HepG2 (cell line): ENCODE measurements at regions not wholly inside any gene's neighbourhood (a gene's known extent, or its start where the extent isn't known, plus 50 kb on each side); places are given as distances from the start of the nearest gene placed in this dataset.

Experiments used
- AHR ChIP-seq: IDR thresholded peaks from 2 replicates; pipeline ENCODE4 v1.6.1; 2018; ENCODE audit warnings: missing genetic modification reagents, missing compliant biosample characterization
- GABPA ChIP-seq, 2 experiments: IDR thresholded peaks; 2 replicates each; pipeline ENCODE4 v1.6.1; 2011 to 2016; ENCODE audit warnings: low read depth in 2 of 2, low read length in 1 of 2, missing biosample characterization in 1 of 2, missing genetic modification characterization in 1 of 2
- GATA4 ChIP-seq: sonication (generic); IDR thresholded peaks from 2 replicates; pipeline ENCODE4 v1.6.1; 2016; ENCODE audit warnings: antibody characterized with exemption, low read depth, borderline replicate concordance
- KAT7 ChIP-seq: IDR thresholded peaks from 2 replicates; pipeline ENCODE4 v1.6.1; 2018; ENCODE audit warnings: borderline replicate concordance, missing compliant biosample characterization
- KDM3A ChIP-seq: IDR thresholded peaks from 2 replicates; pipeline ENCODE4 v1.6.1; 2018; ENCODE audit warnings: low read depth, missing compliant biosample characterization
- MLXIP ChIP-seq: sonication (generic); formaldehyde crosslinking; IDR thresholded peaks from 2 replicates; pipeline ENCODE4 v1.9.0; 2021; ENCODE audit warnings: missing genetic modification reagents, borderline replicate concordance
- NONO ChIP-seq, 2 experiments: fragments of 450-650 bp in 1 of 2; sonication (generic) in 1 of 2; formaldehyde crosslinking in 1 of 2; IDR thresholded peaks in 1 of 2; conservative IDR thresholded peaks in 1 of 2; 2 replicates each; pipeline versions ENCODE4 v1.6.1 to v1.8.0; 2017 to 2022; ENCODE audit warnings: mild to moderate bottlenecking in 1 of 2, missing genetic modification reagents in 1 of 2, moderate library complexity in 1 of 2
- RORA ChIP-seq: sonication (generic); formaldehyde crosslinking; IDR thresholded peaks from 2 replicates; pipeline ENCODE4 v1.5.0; 2020; ENCODE audit warnings: mild to moderate bottlenecking, missing genetic modification reagents, moderate library complexity
- SIX1 ChIP-seq: sonication (generic); formaldehyde crosslinking; IDR thresholded peaks from 2 replicates; pipeline ENCODE4 v1.4.0; 2020; ENCODE audit warnings: missing genetic modification reagents, borderline replicate concordance
- ZNF432 ChIP-seq: sonication (generic); formaldehyde crosslinking; IDR thresholded peaks from 2 replicates; pipeline ENCODE4 v1.5.0; 2020; ENCODE audit warnings: missing genetic modification reagents, mild to moderate bottlenecking, borderline replicate concordance
- ZNF747 ChIP-seq: sonication (generic); formaldehyde crosslinking; IDR thresholded peaks from 2 replicates; pipeline ENCODE4 v1.8.1; 2023; ENCODE audit warnings: missing genetic modification reagents, mild to moderate bottlenecking, borderline replicate concordance
- ZNF83 ChIP-seq: sonication (generic); formaldehyde crosslinking; IDR thresholded peaks from 2 replicates; pipeline ENCODE4 v1.4.0; 2020; ENCODE audit warnings: missing genetic modification reagents, mild to moderate bottlenecking, borderline replicate concordance
- ZSCAN9 ChIP-seq: IDR thresholded peaks from 2 replicates; pipeline ENCODE4 v1.6.1; 2016; ENCODE audit warnings: borderline replicate concordance
- TF ChIP-seq, protein P1 (sequence below): IDR thresholded peaks from 2 replicates; pipeline ENCODE4 v1.6.1; 2016; ENCODE audit warnings: low read depth, missing genetic modification reagents, missing compliant biosample characterization
- TF ChIP-seq, protein P2 (sequence below): sonication (generic); formaldehyde crosslinking; IDR thresholded peaks from 2 replicates; pipeline ENCODE4 v1.4.0; 2020; ENCODE audit warnings: missing genetic modification reagents
- TF ChIP-seq, protein P3 (sequence below): sonication (generic); formaldehyde crosslinking; IDR thresholded peaks from 2 replicates; pipeline ENCODE4 v1.5.0; 2020; ENCODE audit warnings: missing genetic modification reagents
- TF ChIP-seq, protein P4 (sequence below): sonication (generic); formaldehyde crosslinking; IDR thresholded peaks from 2 replicates; pipeline ENCODE4 v1.8.1; 2023; ENCODE audit warnings: mild to moderate bottlenecking, missing genetic modification reagents

- TF ChIP-seq, protein P1, sequence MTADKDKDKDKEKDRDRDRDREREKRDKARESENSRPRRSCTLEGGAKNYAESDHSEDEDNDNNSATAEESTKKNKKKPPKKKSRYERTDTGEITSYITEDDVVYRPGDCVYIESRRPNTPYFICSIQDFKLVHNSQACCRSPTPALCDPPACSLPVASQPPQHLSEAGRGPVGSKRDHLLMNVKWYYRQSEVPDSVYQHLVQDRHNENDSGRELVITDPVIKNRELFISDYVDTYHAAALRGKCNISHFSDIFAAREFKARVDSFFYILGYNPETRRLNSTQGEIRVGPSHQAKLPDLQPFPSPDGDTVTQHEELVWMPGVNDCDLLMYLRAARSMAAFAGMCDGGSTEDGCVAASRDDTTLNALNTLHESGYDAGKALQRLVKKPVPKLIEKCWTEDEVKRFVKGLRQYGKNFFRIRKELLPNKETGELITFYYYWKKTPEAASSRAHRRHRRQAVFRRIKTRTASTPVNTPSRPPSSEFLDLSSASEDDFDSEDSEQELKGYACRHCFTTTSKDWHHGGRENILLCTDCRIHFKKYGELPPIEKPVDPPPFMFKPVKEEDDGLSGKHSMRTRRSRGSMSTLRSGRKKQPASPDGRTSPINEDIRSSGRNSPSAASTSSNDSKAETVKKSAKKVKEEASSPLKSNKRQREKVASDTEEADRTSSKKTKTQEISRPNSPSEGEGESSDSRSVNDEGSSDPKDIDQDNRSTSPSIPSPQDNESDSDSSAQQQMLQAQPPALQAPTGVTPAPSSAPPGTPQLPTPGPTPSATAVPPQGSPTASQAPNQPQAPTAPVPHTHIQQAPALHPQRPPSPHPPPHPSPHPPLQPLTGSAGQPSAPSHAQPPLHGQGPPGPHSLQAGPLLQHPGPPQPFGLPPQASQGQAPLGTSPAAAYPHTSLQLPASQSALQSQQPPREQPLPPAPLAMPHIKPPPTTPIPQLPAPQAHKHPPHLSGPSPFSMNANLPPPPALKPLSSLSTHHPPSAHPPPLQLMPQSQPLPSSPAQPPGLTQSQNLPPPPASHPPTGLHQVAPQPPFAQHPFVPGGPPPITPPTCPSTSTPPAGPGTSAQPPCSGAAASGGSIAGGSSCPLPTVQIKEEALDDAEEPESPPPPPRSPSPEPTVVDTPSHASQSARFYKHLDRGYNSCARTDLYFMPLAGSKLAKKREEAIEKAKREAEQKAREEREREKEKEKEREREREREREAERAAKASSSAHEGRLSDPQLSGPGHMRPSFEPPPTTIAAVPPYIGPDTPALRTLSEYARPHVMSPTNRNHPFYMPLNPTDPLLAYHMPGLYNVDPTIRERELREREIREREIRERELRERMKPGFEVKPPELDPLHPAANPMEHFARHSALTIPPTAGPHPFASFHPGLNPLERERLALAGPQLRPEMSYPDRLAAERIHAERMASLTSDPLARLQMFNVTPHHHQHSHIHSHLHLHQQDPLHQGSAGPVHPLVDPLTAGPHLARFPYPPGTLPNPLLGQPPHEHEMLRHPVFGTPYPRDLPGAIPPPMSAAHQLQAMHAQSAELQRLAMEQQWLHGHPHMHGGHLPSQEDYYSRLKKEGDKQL (CRISPR knock-in tag), result peak; percentile 83
- TF ChIP-seq, protein P2, sequence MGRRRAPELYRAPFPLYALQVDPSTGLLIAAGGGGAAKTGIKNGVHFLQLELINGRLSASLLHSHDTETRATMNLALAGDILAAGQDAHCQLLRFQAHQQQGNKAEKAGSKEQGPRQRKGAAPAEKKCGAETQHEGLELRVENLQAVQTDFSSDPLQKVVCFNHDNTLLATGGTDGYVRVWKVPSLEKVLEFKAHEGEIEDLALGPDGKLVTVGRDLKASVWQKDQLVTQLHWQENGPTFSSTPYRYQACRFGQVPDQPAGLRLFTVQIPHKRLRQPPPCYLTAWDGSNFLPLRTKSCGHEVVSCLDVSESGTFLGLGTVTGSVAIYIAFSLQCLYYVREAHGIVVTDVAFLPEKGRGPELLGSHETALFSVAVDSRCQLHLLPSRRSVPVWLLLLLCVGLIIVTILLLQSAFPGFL (CRISPR knock-in tag), result no peak
- TF ChIP-seq AHR (no peak; the same call in 1 of the 2 replicates), RORA (no peak), ZNF747 (CRISPR knock-in tag) (peak; percentile 37; the same call in 1 of the 2 replicates), KDM3A (CRISPR knock-in tag) (no peak; the same call in none of the 2 replicates), GABPA (IDR thresholded peaks at IDR 0.05; ENCODE audit: low read depth, low read length) (no peak), GABPA (CRISPR knock-in tag; IDR thresholded peaks at IDR 0.05; ENCODE audit: low read depth) (peak; percentile 48; the same call in 1 of the 2 replicates), GATA4 (peak; percentile 58; the same call in 1 of the 2 replicates), MLXIP (CRISPR knock-in tag) (0 out of 2 replicates have a peak, but pooled peaks have one; percentile 37), SIX1 (CRISPR knock-in tag) (peak; percentile 93), ZNF432 (CRISPR knock-in tag) (no peak), ZNF83 (CRISPR knock-in tag) (no peak), NONO (IDR thresholded peaks at IDR 0.05) (no peak), NONO (CRISPR knock-in tag; conservative IDR thresholded peaks at IDR 0.05) (peak; percentile 78), KAT7 (CRISPR knock-in tag) (peak; percentile 77), ZSCAN9 (CRISPR knock-in tag) (peak; percentile 43; the same call in 1 of the 2 replicates)
- TF ChIP-seq, protein P3, sequence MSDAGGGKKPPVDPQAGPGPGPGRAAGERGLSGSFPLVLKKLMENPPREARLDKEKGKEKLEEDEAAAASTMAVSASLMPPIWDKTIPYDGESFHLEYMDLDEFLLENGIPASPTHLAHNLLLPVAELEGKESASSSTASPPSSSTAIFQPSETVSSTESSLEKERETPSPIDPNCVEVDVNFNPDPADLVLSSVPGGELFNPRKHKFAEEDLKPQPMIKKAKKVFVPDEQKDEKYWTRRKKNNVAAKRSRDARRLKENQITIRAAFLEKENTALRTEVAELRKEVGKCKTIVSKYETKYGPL, result no peak
- TF ChIP-seq, protein P4, sequence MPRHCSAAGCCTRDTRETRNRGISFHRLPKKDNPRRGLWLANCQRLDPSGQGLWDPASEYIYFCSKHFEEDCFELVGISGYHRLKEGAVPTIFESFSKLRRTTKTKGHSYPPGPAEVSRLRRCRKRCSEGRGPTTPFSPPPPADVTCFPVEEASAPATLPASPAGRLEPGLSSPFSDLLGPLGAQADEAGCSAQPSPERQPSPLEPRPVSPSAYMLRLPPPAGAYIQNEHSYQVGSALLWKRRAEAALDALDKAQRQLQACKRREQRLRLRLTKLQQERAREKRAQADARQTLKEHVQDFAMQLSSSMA (CRISPR knock-in tag), result no peak
Observed at GRCh38 chr20:53652090-53652858, 58.6 kb upstream of the ZNF217 start (continued).
